HG03439 (cell line): ENCODE measurements at regions not wholly inside any gene's neighbourhood (a gene's known extent, or its start where the extent isn't known, plus 50 kb on each side); places are given as distances from the start of the nearest gene placed in this dataset.

Source experiments
- ATAC-seq: cut with Tn5 transposase; IDR thresholded peaks from one replicate; pipeline ENCODE4 v1.9.1; 2021; ENCODE audit warnings: mild to moderate bottlenecking, moderate library complexity; ENCODE audit not compliant: unreplicated experiment

DNA sequence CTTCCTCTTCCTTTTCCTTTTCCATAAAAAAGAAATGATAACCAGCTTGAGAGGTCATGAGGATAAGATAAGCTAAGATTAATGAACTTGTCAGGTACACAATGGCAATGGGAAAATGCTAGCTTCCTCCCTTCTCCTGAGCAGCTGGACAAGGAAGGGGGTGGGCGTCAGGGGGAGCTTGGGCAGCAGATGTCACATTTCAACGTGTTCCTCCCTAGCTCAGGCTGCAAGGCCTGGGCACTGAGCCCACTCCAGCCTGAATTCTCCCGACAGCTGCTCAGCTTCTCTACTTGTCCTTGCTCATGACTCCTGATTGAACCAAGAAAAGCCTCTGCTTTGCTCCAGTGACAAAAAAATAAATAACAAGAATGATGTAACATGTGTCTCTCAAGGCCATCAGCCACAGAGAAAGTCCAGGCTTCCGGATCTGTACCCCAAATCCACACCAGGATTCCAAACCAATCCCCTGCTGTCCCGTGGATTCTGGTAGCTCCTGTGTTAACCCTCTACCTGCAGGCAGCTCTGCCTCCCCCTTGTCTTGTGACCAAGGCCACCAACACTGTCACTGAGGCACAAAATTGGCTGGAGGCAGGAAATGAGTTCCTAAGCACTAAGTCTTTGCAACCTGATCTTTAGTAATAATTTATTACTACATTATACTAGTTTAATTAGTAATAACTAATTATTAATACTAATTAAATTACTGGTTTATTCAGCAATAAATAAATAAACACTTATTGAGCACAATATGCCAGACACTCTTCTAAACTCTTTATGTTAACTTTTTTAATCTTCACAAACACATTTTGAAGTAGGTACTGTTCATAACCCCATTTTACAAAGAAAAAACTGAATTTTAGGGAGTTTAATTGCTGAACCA, 146.5 kb downstream of the CCDC34 start:
- ATAC-seq: no peak

DNA sequence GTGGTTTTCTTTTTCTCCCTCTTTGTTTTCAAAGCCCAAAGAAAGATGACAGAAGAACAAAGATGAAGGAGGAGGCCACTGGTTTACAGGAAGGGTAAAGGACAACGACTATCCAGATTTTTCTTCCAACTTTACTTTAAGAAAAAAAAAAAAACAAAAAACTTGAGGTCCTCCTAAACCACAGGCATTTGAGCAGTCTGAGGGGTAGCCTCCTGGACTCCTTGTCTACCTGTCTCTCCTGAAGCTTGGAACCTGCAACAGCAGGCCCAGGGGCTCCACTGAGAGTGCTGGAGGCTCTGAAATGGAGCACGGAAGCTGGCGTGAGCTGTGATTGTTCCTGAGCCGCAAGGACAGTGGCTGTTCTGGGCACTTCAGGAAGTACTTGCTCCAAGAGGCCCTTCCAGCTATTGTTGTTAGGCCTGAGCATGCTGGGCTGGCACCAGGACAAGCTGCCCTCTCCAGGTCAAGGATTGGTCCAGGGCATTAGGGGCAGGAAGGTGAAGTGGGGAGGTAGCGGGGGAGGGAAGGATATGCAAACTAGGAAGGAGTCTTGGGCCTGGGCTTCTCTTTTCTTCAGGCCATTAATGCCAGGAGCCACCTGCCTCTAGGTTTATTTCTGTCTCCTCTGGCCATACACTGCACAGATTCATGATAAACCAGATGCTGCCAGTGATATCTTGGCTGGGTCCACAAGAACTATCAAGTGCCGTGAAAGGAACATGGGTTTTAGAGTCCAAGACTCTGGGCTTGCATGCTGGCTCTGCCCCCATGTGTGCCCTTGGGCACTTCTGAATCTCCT, 147.3 kb downstream of the CCDC34 start:
- no peak for ATAC-seq

DNA sequence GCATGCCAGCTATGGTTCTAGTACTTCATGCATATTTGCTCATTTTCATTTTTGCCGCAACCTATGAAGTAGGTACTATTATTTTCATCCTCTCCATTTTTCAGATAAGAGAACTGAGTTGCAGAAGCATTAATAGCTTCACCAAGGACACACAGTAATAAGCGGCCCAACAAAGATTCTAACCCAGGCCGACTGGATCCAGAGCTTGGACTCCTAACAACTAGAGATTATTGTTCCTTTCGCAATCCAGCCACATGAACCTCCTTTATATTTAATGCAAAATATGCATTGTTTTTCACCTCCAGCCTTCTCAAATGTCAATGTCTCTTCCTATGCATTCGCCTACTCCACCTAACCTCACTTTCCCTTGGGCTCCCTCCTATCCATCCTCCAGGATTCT, 148.3 kb downstream of the CCDC34 start:
- no peak for ATAC-seq

DNA sequence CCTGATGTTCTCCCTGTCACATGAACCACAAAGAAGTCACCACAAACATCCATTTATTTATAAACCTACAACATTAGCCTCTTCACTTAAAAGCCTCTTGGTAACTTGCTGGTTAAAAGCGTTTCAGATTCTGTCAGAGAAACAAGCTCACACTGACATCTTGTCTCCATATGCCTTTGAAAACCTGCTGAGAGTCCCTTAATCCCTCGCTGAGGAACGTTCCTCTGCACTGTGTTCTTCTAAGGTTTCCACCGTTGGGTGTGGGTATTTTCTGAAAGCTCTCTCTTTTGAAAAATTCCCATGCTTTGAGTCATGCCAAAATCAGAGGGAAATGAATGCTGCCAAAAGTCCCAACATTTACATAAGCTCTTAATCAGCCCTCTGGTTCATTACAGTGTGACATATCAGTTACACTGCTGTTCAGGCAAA, 149.8 kb downstream of the CCDC34 start:
- no peak for ATAC-seq

DNA sequence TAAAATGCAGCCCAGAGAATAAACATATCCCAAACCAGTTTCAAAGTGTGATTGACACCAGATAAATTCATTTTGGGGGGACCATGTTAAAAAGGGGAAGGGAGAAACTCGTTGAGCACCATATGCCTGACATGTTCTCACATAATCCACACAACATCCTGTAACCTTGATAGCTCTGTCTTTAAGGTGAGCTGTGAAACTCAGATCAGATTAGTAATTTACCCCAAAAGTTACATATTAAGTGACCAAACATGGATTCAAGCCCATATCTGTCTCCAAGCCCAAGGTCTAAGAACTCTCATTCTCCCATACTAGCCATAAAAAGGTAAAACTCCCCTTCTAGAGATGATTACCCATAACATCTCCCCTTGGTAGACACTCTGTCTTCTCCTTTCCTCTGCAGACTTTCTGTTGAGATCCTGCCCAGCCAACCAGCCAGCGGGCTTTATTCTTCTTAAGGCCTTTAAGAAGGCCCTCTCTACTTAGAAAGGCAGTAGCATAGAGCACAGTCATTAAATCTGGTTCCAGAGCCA, 150.7 kb downstream of the CCDC34 start:
- ATAC-seq: no peak

DNA sequence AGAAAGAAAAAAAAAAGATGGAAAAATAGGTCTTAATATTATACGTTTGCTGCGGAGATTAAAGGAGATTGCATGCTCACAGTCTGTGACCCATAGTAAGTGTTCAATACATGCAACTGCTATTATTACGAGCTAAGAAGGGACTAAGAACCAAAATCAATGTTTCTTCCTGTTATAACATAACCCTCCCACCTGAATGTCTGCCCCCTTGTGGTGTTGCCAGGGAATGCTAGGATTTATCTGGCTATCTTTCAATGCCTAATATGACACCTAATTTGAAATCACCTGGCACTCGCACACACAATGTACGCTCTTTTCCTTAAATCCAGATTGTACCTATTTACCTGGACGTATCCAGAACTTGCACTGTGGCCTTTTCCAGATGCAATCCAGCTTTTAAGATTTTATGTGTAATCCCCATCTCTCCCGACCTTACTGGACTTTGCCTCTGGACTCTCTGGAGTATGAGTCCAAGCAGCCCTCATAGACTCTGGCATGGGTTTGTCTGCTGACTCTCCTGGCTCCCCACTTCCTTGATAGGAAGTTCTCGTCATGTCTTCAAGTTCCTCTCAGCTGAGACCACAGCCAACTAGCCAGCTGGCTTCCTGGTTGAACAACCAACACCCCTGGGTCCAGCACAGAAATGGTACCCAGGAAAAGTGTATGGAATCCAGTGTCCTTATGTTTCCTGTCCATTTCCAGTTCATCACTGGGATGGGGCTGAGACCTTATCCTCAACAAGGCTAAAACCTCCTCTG, 151.5 kb downstream of the CCDC34 start:
- no peak for ATAC-seq

DNA sequence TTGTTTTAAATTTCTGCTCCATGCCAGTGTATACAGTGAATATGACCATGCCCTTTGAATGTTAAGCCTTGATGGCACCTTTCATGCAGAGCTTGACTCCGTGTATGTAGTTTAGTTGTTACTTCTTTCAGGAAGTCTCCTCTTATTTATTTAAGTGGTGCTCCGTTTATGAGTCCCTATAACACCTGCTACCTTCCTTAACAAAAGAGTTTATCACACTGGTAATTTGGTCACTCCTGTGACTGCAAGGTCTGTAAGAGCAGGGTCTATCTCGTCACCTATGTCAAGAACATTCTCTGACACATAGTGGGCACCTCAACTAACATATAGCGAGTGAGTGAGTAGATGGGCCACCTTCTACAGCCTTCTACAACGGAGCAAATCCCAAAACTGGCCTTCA, 152.5 kb downstream of the CCDC34 start:
- no peak for ATAC-seq

DNA sequence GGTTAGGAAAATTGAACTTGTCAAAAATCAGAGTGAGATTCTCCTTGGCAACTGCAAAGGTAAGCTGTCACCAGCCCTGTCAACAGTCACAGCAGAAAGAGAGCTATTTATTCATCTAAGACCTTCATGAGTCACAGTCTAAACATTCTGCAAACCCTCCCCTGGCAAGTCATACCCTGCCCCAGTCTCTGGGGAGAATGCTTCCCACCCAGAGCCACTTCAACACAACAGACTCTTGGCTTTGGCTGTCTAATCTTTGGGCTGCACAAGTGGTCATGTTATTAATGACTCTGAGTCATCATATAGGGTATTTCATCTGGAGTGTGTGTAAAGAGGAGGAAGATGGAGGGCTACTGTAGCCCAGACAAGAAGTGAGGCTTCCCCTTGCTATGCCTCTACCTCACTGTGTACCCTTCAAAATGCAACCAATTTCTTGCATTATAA, 153.4 kb downstream of the CCDC34 start:
- ATAC-seq: peak; percentile 59

DNA sequence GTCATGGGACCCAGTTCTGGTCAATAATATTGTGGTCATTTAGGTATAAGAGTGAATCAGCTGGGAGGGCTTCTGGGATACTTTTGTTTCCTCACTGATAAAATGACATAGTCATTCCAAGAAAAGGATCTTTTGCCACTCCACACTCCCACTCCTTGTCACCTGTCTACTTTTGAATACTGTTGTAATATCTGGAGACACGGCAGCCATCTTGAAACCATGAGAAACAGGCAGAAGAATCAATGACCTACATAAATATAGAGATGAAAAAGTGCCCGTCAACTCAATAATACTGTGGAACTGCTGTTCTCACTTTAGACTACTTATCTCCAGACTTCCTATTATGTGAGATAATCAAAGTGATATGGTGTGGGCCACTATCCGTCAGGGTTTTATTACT, 154.2 kb downstream of the CCDC34 start:
- no peak for ATAC-seq

DNA sequence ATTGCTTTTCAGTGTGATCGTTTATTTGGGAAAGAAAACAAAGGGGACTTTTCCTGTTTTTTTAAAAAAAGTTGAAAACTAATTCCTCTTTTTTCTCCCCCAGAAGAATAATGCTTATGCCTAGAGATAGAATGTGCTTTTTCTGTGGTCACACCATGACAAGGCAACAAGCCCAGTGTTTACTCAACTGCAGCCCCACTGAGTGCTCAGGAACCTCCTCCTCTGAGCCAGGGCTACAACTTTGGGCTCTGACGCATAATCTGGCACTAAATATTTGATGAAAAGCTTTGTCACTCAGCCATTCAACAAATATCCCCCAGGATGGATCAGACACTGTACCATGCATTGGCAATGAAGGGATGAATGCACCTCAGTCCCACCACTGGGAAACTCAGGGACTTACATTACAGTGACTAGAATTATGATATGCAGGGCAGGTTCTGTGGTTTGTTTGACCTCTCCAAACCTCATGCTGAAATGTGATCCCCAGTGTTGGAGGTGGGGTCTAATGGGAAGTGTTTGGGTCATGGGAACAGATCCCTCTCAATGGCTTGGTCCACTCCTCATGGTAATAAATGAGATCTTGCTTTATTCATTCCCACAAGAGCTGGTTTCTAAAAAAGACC, 155.9 kb downstream of the CCDC34 start:
- ATAC-seq: no peak

DNA sequence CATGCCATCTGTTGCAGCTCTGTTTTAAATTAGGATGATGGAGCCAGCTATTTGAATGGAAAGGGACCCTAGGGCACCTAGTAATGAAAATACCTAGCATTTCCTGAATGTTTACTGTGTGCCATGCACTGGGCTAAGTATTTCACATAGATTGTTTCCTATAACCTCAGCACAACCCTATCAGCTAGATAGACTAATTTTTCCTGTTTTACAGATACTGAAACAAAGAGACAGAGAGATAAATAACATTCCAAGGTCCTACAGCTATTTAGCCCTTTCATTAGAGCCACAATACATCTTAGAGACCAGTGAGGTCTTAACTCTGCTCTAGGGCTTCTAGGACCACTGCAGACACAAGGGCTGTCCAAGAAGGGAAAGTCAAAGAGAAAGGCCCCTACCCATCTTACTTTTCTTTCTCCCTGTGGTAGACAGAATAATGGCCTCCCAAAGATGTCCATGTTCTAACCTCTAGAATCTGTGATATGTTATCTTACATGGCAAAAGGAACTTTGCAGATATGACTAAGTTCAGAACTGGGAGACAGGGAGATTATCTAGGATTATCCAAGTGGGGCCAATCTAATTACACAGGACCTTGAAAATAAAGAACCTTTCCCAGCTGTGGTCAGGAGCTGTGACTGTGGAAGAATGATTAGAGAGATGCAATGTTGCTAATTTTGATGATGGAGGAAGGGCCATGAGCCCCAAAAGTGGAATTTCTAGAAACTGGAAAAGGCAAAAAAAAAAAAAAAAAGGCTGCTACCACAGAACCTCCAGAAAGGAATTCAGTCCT, 157.0 kb downstream of the CCDC34 start:
- no peak for ATAC-seq

DNA sequence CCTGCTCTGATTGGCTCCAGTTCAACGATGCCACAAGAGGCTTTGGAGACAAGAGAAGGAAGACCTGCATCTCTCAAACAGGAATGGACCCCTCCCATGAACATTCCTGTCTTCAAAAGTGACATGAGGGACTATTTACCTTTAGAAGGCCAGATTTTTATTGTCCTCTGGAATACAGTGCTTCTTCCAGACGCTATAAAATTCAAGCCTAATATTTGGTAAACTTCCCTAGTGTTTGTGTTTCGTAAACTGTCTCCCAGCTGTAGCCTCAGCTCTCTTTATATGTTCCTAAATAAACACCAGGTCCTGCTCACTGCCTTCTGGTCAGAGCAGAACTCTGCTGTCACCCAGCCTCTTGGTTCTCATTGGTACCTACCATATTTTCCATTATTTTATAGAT, 157.8 kb downstream of the CCDC34 start:
- ATAC-seq: no peak

DNA sequence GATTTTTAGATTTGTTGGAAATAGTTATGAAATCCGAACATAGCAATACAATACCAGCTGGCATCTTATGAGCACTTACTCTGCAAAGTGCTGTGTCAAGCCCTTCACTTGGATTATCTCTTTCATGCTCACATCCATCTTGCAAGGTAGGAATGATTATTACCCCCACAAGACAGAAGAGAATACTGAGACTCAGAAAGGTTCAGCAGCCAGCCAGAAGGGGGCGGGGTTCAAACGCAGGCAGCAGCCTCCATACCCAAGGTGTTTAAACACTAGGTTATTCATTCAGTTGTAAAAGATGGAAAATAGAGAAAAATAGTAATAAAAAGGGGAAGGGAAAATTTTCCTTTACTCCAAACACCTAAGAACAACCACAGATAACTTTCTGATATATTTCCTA, 158.5 kb downstream of the CCDC34 start:
- no peak for ATAC-seq

DNA sequence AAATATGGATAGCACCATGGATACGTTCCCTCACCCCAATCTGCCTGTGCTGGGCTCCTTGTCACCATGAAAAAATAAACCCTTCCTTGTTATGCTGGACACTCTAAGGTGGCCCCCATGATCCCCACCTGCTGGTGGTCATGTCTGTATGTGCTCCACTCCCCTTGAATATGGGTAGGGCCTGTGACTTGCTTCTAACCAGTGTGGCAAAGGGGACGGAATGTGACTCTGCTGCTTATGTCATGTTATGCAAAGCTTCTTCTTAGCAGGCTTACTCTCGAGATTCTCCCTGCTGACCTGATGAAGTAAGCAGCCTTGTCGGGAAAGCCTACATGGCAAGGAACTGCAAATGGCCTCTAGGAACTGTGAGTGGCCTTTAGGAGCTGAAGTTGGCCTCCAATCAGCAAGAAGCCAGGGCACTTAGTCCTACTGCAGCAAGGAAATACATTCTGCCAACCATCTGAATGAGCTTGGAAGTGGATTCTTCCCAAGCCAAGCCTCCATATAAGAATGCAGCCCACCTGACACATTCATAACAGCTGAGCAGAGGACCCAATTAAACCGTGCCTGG, 159.9 kb downstream of the CCDC34 start:
- no peak for ATAC-seq

DNA sequence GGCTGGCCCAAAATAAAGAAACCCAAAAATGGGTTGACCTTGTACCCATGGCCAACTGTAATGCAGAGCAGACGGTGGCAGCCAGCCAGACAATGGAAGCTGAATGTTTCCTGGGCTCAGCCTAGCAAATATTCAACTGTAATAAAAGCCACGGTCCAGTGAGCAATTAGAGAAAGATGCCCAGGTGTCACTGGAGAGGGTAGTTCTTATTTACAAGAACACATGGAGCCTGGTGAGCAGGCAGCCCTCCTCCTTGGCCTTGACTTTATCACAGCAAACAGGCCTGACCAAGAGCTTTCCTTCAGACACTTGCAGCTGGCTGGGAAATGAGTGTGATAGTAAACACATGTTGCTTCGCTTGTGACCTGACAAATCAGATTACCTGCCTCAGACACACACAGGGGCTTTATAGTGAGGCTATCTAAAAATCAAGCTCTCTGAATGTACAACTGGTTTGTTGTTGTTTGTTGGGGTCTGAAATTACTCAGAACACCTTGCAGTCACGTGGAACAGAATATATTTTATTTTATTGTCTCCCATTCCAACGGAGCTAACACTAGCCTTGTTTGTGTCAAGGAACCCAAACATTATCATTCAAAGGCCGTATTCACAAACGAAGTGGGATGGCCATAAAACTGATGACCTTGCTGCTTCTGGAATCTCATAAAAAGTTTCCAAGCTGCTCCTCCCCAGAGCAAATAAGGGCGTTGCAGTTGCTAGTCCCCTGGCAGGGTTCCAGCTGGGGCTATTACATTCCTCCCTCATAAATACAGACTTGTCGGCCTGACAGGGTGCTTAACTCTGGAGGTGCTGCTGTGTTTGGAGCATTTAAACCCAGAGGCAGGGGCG, 161.1 kb downstream of the BBOX1 start:
- ATAC-seq: no peak

DNA sequence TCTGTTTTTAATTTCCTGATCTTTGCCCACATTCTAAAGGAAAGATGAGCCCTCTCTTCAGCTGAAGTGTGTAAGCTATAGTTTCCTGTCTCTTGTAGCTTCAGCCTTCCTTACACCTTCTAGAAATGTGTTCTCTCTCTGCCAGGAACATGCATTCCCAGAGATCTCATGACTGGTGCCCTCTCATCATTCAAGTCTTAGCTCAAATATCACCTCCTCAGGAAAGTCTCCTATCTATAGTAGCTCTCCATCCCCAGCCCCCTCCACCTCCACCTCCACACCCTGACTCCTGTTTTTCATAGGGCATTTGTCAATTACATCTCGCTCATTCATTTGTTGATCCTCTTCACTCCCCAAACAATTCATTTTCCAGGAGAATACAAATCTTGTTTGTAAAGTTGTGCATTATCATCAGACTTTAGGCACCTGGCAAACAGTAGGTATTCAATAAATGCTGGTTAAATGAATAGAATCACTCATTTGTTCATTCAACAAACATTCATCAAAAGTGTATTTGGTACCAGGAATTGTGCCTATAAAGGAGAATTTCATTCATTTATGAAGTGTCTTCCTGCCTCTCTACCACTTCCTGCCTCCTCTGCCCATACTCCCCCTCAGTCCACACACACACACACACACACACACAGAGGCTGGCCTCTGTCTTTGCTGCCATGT, 160.3 kb downstream of the BBOX1 start:
- ATAC-seq: no peak

DNA sequence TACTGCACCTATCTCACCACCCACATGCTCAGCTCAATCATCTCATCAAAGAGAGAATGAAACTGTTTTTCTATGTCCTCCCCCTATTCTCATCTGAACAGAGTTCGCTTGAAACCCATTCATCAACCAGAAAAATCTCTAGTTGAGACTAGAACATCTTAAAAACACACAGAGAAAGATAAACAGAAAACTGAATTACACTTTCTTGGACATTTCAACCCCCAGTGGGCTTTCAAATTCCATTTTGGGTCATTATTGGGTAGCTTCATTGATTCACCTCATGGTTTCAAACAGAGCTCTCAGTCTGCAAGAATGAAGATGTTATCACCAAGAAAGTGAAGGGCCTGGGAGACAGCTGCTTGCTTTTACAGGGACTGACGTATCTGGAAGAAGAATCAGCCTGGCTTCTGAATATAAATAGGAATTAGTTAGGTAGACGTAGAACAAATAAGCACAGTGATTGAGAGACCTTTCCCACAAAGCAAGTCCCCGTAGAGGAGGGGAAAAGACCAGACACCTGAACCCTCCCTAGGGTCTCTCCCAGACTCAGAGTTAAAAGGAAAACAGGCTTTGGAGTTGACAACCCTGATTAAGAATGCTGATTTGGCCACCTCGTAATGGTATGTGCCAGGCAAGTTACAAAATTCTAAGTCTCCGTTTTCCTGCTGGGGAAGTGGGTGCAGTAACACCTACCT, 155.7 kb downstream of the BBOX1 start:
- ATAC-seq: no peak
